OCI-LY1 (cell line): ENCODE measurements at regions not wholly inside any gene's neighbourhood (a gene's known extent, or its start where the extent isn't known, plus 50 kb on each side); places are given as distances from the start of the nearest gene placed in this dataset.

Experiments used
- H2AFZ ChIP-seq: fragments of 200-600 bp; sonication (generic), shearing (Covaris generic); 2 replicates; pipeline ENCODE4 v1.6.0; 2014; ENCODE audit warnings: antibody characterized with exemption, mild to moderate bottlenecking, low read length
- H3F3A ChIP-seq: fragments of 200-600 bp; sonication (generic), shearing (Covaris generic); 2 replicates; pipeline ENCODE4 v1.6.0; 2014; ENCODE audit warnings: mild to moderate bottlenecking, antibody characterized with exemption, low read length, moderate library complexity; ENCODE audit not compliant: insufficient read depth
- H3K27ac ChIP-seq: fragments of 200-600 bp; sonication (generic); 2 replicates; pipeline ENCODE4 v1.5.1; 2014; ENCODE audit warnings: low read length, mixed run types, mild to moderate bottlenecking, low read depth; ENCODE audit not compliant: poor library complexity, severe bottlenecking
- H3K27me3 ChIP-seq: fragments of 200-600 bp; sonication (generic); 2 replicates; pipeline ENCODE4 v1.6.0; 2014; ENCODE audit warnings: antibody characterized with exemption, mild to moderate bottlenecking, low read length, moderate library complexity; ENCODE audit not compliant: insufficient read depth
- H3K36me3 ChIP-seq: fragments of 200-600 bp; sonication (generic); 2 replicates; pipeline ENCODE4 v1.6.1; 2014; ENCODE audit warnings: mild to moderate bottlenecking, antibody characterized with exemption, low read length, moderate library complexity, mixed read lengths; ENCODE audit not compliant: insufficient read depth
- H3K4me1 ChIP-seq: fragments of 200-600 bp; sonication (generic); 2 replicates; pipeline ENCODE4 v1.5.1; 2014; ENCODE audit warnings: mild to moderate bottlenecking, low read length, moderate library complexity; ENCODE audit not compliant: insufficient read depth, severe bottlenecking
- H3K4me2 ChIP-seq: fragments of 200-600 bp; sonication (generic), shearing (Covaris generic); 2 replicates; pipeline ENCODE4 v1.6.1; 2014; ENCODE audit warnings: low read length
- H3K4me3 ChIP-seq: fragments of 200-600 bp; sonication (generic); 2 replicates; pipeline ENCODE4 v1.5.1; 2014; ENCODE audit warnings: low read length, low read depth, mild to moderate bottlenecking, mixed read lengths; ENCODE audit not compliant: poor library complexity, severe bottlenecking
- H3K79me2 ChIP-seq: fragments of 200-600 bp; shearing (Covaris generic); 2 replicates; pipeline ENCODE4 v1.6.1; 2016; ENCODE audit warnings: mixed run types, low read length, mixed read lengths; ENCODE audit not compliant: insufficient read depth
- H3K9ac ChIP-seq: fragments of 200-600 bp; sonication (generic), shearing (Covaris generic); 2 replicates; pipeline ENCODE4 v1.6.1; 2014; ENCODE audit warnings: mild to moderate bottlenecking, low read length, mixed read lengths
- H3K9me2 ChIP-seq: fragments of 200-600 bp; sonication (generic), shearing (Covaris generic); 2 replicates; pipeline ENCODE4 v1.6.1; 2014; ENCODE audit warnings: low read depth, mild to moderate bottlenecking, low read length, mixed read lengths
- H3K9me3 ChIP-seq: fragments of 200-600 bp; shearing (Covaris generic); 2 replicates; pipeline ENCODE4 v1.6.1; 2014; ENCODE audit warnings: low read length, mixed read lengths
- H4K20me1 ChIP-seq: fragments of 200-600 bp; sonication (generic), shearing (Covaris generic); 2 replicates; pipeline ENCODE4 v1.6.0; 2016; ENCODE audit warnings: mild to moderate bottlenecking, low read length; ENCODE audit not compliant: insufficient read depth
- CTCF ChIP-seq: fragments of 200-600 bp; sonication (generic), shearing (Covaris generic); IDR thresholded peaks from 2 replicates; pipeline ENCODE4 v1.5.1; 2017; ENCODE audit warnings: mild to moderate bottlenecking, antibody characterized with exemption, low read length, moderate library complexity, mixed read lengths
- EZH2 ChIP-seq: fragments of 200-600 bp; sonication (generic), shearing (Covaris generic); IDR thresholded peaks from 2 replicates; pipeline ENCODE4 v1.8.0; 2017; ENCODE audit warnings: borderline replicate concordance, mixed run types, mild to moderate bottlenecking, antibody characterized with exemption, low read length, moderate library complexity, mixed read lengths

- no peak for TF ChIP-seq CTCF
- TF ChIP-seq EZH2 = no peak
- Histone ChIP-seq H3K79me2 (no peaks in the 10 kb centered on the region), H3K27ac (no peak overlapping the region), H3K9me3 (no peaks in the 10 kb centered on the region), H3K9ac (no peak overlapping the region), H3K36me3 (no peaks in the 10 kb centered on the region), H3K4me3 (no peak overlapping the region), H3K4me2 (no peak overlapping the region), H3F3A (no peaks in the 10 kb centered on the region), H3K27me3 (no peaks in the 10 kb centered on the region), H4K20me1 (no peaks in the 10 kb centered on the region), H2AFZ (no peak overlapping the region), H3K9me2 (no peaks in the 10 kb centered on the region), H3K4me1 (peaks cover 12% of the 10 kb centered on the region)
Observed at GRCh38 chr12:19855851-19856250, 416.6 kb downstream of the AEBP2 start.

- H3K9ac ChIP-seq = no peak overlapping the region
- no peaks in the 10 kb centered on the region for H3K9me2 ChIP-seq
- TF ChIP-seq CTCF = no peak
- no peak for TF ChIP-seq EZH2
- no peaks in the 10 kb centered on the region for H3F3A ChIP-seq
- H3K4me1 ChIP-seq = peaks cover 7% of the 10 kb centered on the region
- H3K4me2 ChIP-seq = no peak overlapping the region
- no peaks in the 10 kb centered on the region for H4K20me1 ChIP-seq
- no peak overlapping the region for H2AFZ ChIP-seq
- no peak overlapping the region for H3K4me3 ChIP-seq
- no peaks in the 10 kb centered on the region for H3K27me3 ChIP-seq
- H3K36me3 ChIP-seq = no peaks in the 10 kb centered on the region
- no peak overlapping the region for H3K27ac ChIP-seq
- no peaks in the 10 kb centered on the region for H3K9me3 ChIP-seq
- H3K79me2 ChIP-seq = no peaks in the 10 kb centered on the region
Observed at GRCh38 chr12:19856389-19856788, 417.1 kb downstream of the AEBP2 start.

GRCh38 chr12:19857204-19857603 lies 417.9 kb downstream of the AEBP2 start:
- Histone ChIP-seq H3K9me3 (no peaks in the 10 kb centered on the region), H2AFZ (no peak overlapping the region), H4K20me1 (no peaks in the 10 kb centered on the region), H3K4me2 (no peak overlapping the region), H3K4me3 (no peak overlapping the region), H3K36me3 (no peaks in the 10 kb centered on the region), H3K27me3 (no peaks in the 10 kb centered on the region), H3K79me2 (no peaks in the 10 kb centered on the region), H3F3A (no peaks in the 10 kb centered on the region), H3K4me1 (peaks cover 5% of the 10 kb centered on the region), H3K27ac (no peak overlapping the region), H3K9ac (no peak overlapping the region), H3K9me2 (no peaks in the 10 kb centered on the region)
- TF ChIP-seq EZH2 = no peak
- TF ChIP-seq CTCF = no peak
